Uterus (tissue), 3 donors: ENCODE measurements at regions not wholly inside any gene's neighbourhood (a gene's known extent, or its start where the extent isn't known, plus 50 kb on each side); places are given as distances from the start of the nearest gene placed in this dataset.

ENCODE experiments used
- DNase-seq, 2 donors: peaks; one replicate each; pipeline ENCODE4 v3.0.0-alpha.2; 2019 to 2020
- H3K27ac ChIP-seq, 2 donors: fragments of 200-600 bp; sonication (generic); 1 replicate in 1 of 2; 2 replicates in 1 of 2; pipeline ENCODE4 v1.5.1; 2016 to 2018
- H3K27me3 ChIP-seq, 2 donors: fragments of 200-600 bp; sonication (generic); one replicate each; pipeline ENCODE4 v1.5.1; 2018 to 2019; ENCODE audit warnings: control low read depth in 1 of 2
- H3K36me3 ChIP-seq, 2 donors: fragments of 200-600 bp; sonication (generic); one replicate each; pipeline ENCODE4 v1.5.1; 2019; ENCODE audit warnings: control low read depth in 1 of 2
- H3K4me1 ChIP-seq, 2 donors: fragments of 200-600 bp; sonication (generic); one replicate each; pipeline ENCODE4 v1.5.1; 2018 to 2019; ENCODE audit warnings: control low read depth in 1 of 2
- H3K4me3 ChIP-seq, 2 donors: fragments of 200-600 bp; sonication (generic); 1 replicate in 1 of 2; 2 replicates in 1 of 2; pipeline ENCODE4 v1.5.1; 2018 to 2019; ENCODE audit warnings: mild to moderate bottlenecking in 1 of 2
- H3K9me3 ChIP-seq, 2 donors: fragments of 200-600 bp; sonication (generic); one replicate each; pipeline ENCODE4 v1.5.1; 2019; ENCODE audit warnings: control low read depth in 1 of 2
- CTCF ChIP-seq, 4 experiments: fragments of 200-600 bp in 2 of 4; fragments of 450-650 bp in 2 of 4; sonication (generic) in 2 of 4; IDR thresholded peaks; one replicate each; pipeline ENCODE4 v1.5.1; 2016 to 2019; ENCODE audit warnings: antibody characterized with exemption in 4 of 4, mild to moderate bottlenecking in 2 of 4, moderate library complexity in 1 of 4
- POLR2A ChIP-seq, 2 donors: fragments of 450-650 bp; IDR thresholded peaks; one replicate each; pipeline ENCODE4 v1.6.1; 2016; ENCODE audit warnings: antibody characterized with exemption in 2 of 2, mild to moderate bottlenecking in 1 of 2, moderate library complexity in 1 of 2
- intact Hi-C: fragments of 100-400 bp; cut with DNase I; formaldehyde crosslinking; loops from one replicate; pipeline ENCODE4 v1.15.1; 2023; ENCODE audit warnings: low total_unique reads
- donor health status: DM: yes; HTN: yes; CAD: no.

- H3K27ac ChIP-seq = no peak overlapping the region
- no peak for TF ChIP-seq POLR2A (IDR thresholded peaks at IDR 0.05)
- no peak for TF ChIP-seq CTCF (IDR thresholded peaks at IDR 0.05)
- DNase-seq = no peak
Measured at GRCh38 chr2:12795851-12796250, 79.1 kb downstream of the TRIB2 start.

GRCh38 chr2:12796657-12797056, 79.9 kb downstream of the TRIB2 start:
- TF ChIP-seq CTCF (IDR thresholded peaks at IDR 0.05) (no peak), POLR2A (IDR thresholded peaks at IDR 0.05) (no peak)
- no peaks in the 10 kb centered on the region for H3K36me3 ChIP-seq
- H3K9me3 ChIP-seq = no peaks in the 10 kb centered on the region
- no peak overlapping the region for H3K27ac ChIP-seq
- peak in 1 of 2 donors; percentile 47 for DNase-seq
- H3K27me3 ChIP-seq = no peaks in the 10 kb centered on the region
- intact Hi-C loops = no loop called here
- H3K4me3 ChIP-seq = no peak overlapping the region
- H3K4me1 ChIP-seq = no peaks in the 10 kb centered on the region

More at GRCh38 chr2:12795851-12796250, 79.1 kb downstream of the TRIB2 start:
- Histone ChIP-seq H3K9me3 (no peaks in the 10 kb centered on the region), H3K4me1 (no peaks in the 10 kb centered on the region), H3K36me3 (no peaks in the 10 kb centered on the region), H3K27me3 (no peaks in the 10 kb centered on the region), H3K4me3 (no peak overlapping the region)
- intact Hi-C loops = no loop called here

GRCh38 chr2:12797815-12798214, 81.1 kb downstream of the TRIB2 start:
- no peaks in the 10 kb centered on the region for H3K9me3 ChIP-seq
- H3K27me3 ChIP-seq = no peaks in the 10 kb centered on the region
- H3K36me3 ChIP-seq = no peaks in the 10 kb centered on the region
- DNase-seq = no peak
- H3K4me1 ChIP-seq = no peaks in the 10 kb centered on the region
- no peak overlapping the region for H3K4me3 ChIP-seq
- TF ChIP-seq CTCF (IDR thresholded peaks at IDR 0.05) = no peak
- TF ChIP-seq POLR2A (IDR thresholded peaks at IDR 0.05) = no peak
- intact Hi-C loops = no loop called here
- peak overlapping the region in 1 of 2 donors; percentile 32 for H3K27ac ChIP-seq

GRCh38 chr2:12803607-12804006, 86.9 kb downstream of the TRIB2 start:
- intact Hi-C loops = no loop called here
- Histone ChIP-seq H3K4me1 (no peaks in the 10 kb centered on the region), H3K27me3 (no peaks in the 10 kb centered on the region), H3K36me3 (no peaks in the 10 kb centered on the region), H3K9me3 (no peaks in the 10 kb centered on the region), H3K27ac (no peak overlapping the region), H3K4me3 (no peak overlapping the region)
- DNase-seq = no peak
- TF ChIP-seq CTCF (IDR thresholded peaks at IDR 0.05) (no peak), POLR2A (IDR thresholded peaks at IDR 0.05) (no peak)

GRCh38 chr2:12804091-12804856, 87.5 kb downstream of the TRIB2 start:
- Histone ChIP-seq H3K36me3 (no peaks in the 10 kb centered on the region), H3K27me3 (no peaks in the 10 kb centered on the region), H3K4me3 (no peak overlapping the region), H3K9me3 (no peaks in the 10 kb centered on the region), H3K4me1 (no peaks in the 10 kb centered on the region), H3K27ac (no peak overlapping the region)
- DNase-seq = no peak
- intact Hi-C loops = no loop called here
- TF ChIP-seq POLR2A (IDR thresholded peaks at IDR 0.05) = no peak
- no peak for TF ChIP-seq CTCF (IDR thresholded peaks at IDR 0.05)
